SK-N-DZ (cell line): ENCODE measurements at regions not wholly inside any gene's neighbourhood (a gene's known extent, or its start where the extent isn't known, plus 50 kb on each side); places are given as distances from the start of the nearest gene placed in this dataset.
"Not testable (repeated sequence)": the region's sequence is repeated elsewhere in the genome, so short reads cannot be mapped to it uniquely, and the experiment has no call there.

Source experiments
- DNase-seq: peaks from one replicate; pipeline ENCODE4 v3.0.0-alpha.2; 2015; ENCODE audit warnings: low spot score

- DNase-seq: not testable (repeated sequence)
These were observed 131.7 kb upstream of the PCBD1 start for GRCh38 chr10:71020061-71020460.

- no peak for DNase-seq
These were observed 133.0 kb upstream of the PCBD1 start for GRCh38 chr10:71021402-71021801.

GRCh38 chr10:71023704-71024283, 135.4 kb upstream of the PCBD1 start:
- no peak for DNase-seq

GRCh38 chr10:71024490-71024889, 136.1 kb upstream of the PCBD1 start:
- no peak for DNase-seq

GRCh38 chr10:71025535-71025934, 137.2 kb upstream of the PCBD1 start:
- no peak for DNase-seq

- no peak for DNase-seq
These were observed 139.7 kb upstream of the PCBD1 start for GRCh38 chr10:71028066-71028465.

- DNase-seq: no peak
These were observed 141.1 kb upstream of the PCBD1 start for GRCh38 chr10:71029411-71029892.

- no peak for DNase-seq
These were observed 141.5 kb upstream of the PCBD1 start for GRCh38 chr10:71029907-71030306.

GRCh38 chr10:71031026-71031425, 142.7 kb upstream of the PCBD1 start:
- DNase-seq: no peak

- DNase-seq: no peak
These were observed 143.2 kb upstream of the PCBD1 start for GRCh38 chr10:71031603-71032002.

- no peak for DNase-seq
These were observed 144.5 kb upstream of the PCBD1 start for GRCh38 chr10:71032887-71033286.

GRCh38 chr10:71033396-71033980, 145.1 kb upstream of the PCBD1 start:
- DNase-seq: no peak

GRCh38 chr10:71035511-71036296, 147.3 kb upstream of the PCBD1 start:
- peak; percentile 75 for DNase-seq

- no peak for DNase-seq
These were observed 148.1 kb upstream of the PCBD1 start for GRCh38 chr10:71036297-71036966.

GRCh38 chr10:71038091-71038633, 149.8 kb upstream of the PCBD1 start:
- DNase-seq: no peak

- DNase-seq: no peak
These were observed 150.6 kb upstream of the PCBD1 start for GRCh38 chr10:71038921-71039320.

GRCh38 chr10:71039551-71039950, 151.2 kb upstream of the PCBD1 start:
- DNase-seq: no peak

- DNase-seq: no peak
These were observed 152.0 kb upstream of the PCBD1 start for GRCh38 chr10:71040343-71040742.

GRCh38 chr10:71040846-71041605, 152.7 kb upstream of the PCBD1 start:
- DNase-seq: peak; percentile 52

- DNase-seq: no peak
These were observed 153.9 kb upstream of the PCBD1 start for GRCh38 chr10:71042216-71042615.

GRCh38 chr10:71042699-71043098, 154.3 kb upstream of the PCBD1 start:
- DNase-seq: no peak
